ENCODE measurements at regions not wholly inside any gene's neighbourhood (a gene's known extent, or its start where the extent isn't known, plus 50 kb on each side); places are given as distances from the start of the nearest gene placed in this dataset.
"Not testable (repeated sequence)": the region's sequence is repeated elsewhere in the genome, so short reads cannot be mapped to it uniquely, and the experiment has no call there.

DNA sequence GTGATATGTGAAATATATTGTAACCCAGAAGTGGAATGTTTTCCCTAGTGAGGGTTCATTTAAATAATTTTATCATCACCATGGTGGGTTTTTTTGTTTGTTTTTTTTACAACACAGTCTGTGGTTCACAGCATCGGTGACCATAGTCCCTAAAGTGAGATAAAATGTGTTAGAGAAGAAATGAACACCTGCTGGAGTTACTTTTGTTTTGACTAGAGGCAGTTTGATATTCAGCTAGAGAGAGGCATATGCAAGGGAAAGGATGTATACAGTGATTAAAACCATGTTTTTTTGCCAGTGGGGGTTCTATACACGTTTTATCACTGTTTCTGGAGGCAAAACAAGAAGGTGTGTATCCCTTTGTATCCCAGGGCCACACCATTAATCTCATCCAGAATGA is 541.5 kb downstream of the PCDH7 start:
- ATAC-seq (ENCODE audit: poor library complexity) (no peak), DNase-seq (no peak)
- intact Hi-C loops (cut with DNase I), result no loop called here

DNA sequence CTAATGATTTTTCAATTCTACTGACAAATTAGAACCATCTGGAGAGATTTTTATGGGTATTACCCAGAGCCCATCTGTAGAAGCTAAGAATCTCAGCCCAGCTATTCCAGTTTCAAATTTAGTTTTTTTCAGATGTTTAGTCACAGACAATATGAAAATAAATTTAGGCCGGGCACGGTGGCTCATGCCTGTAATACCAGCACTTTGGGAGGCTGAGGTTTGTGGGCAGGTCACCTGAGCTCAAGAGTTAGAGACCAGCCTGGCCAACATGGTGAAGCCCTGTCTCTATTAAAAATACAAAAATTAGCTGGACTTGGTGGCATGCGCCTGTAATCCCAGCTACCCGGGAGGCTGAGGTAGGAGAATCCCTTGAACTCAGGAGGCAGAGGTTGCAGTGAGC is 545.9 kb downstream of the PCDH7 start:
- DNase-seq; ATAC-seq (ENCODE audit: poor library complexity); intact Hi-C loops (cut with DNase I): not testable (repeated sequence)

DNA sequence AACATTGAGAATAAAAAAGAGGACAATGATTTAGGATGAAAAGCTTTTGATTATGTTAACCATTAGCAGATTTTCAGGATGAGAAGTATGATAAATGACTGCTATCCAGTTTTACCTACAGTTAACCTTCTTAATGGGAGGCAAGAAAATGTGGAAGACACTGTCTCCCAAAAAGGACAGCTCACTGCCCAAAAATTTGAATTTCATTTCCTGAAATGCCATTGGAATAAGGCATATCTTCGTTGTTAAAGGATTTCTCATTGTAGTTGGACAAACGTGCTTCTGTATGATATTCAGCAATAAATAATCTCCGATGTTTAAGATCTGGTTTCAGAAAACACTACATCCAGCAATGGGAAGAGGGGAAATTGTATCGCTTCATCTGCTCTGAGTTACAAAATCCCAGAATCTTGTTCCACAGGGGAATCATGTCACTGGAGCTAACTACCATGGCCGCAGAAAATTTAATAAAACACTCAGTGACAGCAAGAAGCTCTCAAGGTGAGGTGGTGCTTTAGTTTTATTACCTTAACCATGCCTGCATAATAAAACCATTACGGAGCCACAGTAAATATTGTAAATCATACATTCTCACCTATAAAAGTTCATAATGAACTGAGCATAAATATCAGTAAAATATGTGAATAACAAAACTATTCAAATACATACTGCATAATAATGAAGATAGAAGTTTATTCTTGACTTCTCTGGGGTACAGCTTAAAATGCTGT is 552.3 kb downstream of the PCDH7 start:
- DNase-seq, result no peak
- intact Hi-C loops (cut with DNase I), result loop anchor here (2.0 kb wide), 1 partner anchor 14 kb away; no protein-coding TSS in a partner anchor
- ATAC-seq (ENCODE audit: poor library complexity), result no peak

DNA sequence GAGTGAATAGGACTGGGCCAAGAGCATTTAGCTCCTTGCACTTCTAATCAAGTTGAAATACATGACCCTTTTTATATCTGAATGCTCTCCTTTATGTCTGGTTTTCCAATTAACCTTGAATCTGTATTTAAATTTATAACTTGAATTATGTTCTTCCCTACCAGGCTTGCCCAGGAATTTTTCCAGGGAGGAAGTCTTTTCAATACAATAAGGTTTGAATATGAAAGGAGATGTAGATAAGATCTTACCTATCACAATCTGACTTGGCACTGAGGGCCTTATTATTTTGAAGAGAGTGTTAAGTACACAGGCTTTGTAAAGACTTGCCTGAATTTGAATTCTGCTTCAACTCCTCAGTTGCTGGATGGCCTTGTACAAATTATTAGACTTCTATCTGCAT is 555.7 kb downstream of the PCDH7 start:
- intact Hi-C loops (cut with DNase I), result no loop called here
- ATAC-seq (ENCODE audit: poor library complexity) (no peak), DNase-seq (no peak)

DNA sequence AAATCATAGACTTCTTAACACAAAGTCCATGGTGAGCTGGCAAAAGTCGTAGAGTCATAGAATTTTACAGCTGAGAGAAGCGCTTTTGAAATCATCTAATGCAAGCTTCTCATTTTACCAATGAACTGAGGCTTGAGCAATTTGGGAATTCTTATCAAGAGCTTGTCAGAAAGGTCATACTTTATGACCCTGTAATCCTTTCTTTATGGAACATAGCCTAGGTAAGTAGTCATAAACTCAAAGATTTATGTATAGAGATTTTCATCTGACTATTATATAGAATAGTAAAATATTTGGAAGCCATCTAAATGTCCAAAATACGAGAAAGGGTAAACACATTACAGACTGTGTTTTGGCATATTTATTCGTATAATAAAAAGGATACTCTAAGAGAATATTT is 563.5 kb downstream of the PCDH7 start:
- intact Hi-C loops (cut with DNase I), result no loop called here

DNA sequence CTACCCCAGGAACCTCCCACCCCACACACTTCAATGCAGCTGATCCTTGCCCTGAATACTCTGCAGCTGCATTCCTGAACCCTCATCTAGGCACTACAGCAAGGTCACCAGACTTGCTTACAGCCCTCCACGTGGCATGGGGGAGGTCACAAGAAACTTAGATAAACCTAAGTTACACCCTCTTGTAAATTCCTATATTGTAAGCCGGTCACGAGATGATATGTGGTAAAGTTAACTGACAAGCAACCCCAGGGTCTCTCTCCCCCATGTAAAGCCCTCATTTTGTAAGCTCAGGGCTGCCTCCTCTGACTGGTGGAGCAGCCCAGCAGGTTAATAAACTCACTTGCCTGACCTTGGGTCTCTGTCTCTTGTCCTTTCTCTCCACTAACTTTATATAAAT is 570.7 kb downstream of the PCDH7 start:
- intact Hi-C loops (cut with DNase I), result no loop called here
- ATAC-seq (ENCODE audit: poor library complexity) (no peak), DNase-seq (no peak)

More for the DNA sequence above, 563.5 kb downstream of the PCDH7 start:
- DNase-seq (no peak), ATAC-seq (ENCODE audit: poor library complexity) (no peak)

DNA sequence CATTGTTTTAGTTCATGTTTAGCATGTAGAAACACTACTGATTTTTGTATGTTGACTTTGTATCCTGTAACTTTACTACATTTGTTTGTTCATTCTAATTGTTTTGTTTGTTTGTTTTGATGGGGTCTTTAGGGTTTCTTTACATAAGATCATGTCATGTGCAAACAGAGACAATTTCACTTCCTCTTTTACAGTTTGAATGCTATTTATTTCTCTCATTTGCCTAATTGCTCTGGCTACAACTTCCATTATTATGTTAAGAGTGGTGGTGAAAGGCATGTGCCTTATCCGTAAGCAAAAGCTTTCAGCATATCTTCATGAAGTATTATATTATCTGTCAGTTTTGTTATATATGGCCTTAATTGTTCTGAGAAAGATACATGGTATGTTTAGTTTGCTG is 571.1 kb downstream of the PCDH7 start:
- ATAC-seq (ENCODE audit: poor library complexity) (no peak), DNase-seq (no peak)
- intact Hi-C loops (cut with DNase I), result no loop called here

DNA sequence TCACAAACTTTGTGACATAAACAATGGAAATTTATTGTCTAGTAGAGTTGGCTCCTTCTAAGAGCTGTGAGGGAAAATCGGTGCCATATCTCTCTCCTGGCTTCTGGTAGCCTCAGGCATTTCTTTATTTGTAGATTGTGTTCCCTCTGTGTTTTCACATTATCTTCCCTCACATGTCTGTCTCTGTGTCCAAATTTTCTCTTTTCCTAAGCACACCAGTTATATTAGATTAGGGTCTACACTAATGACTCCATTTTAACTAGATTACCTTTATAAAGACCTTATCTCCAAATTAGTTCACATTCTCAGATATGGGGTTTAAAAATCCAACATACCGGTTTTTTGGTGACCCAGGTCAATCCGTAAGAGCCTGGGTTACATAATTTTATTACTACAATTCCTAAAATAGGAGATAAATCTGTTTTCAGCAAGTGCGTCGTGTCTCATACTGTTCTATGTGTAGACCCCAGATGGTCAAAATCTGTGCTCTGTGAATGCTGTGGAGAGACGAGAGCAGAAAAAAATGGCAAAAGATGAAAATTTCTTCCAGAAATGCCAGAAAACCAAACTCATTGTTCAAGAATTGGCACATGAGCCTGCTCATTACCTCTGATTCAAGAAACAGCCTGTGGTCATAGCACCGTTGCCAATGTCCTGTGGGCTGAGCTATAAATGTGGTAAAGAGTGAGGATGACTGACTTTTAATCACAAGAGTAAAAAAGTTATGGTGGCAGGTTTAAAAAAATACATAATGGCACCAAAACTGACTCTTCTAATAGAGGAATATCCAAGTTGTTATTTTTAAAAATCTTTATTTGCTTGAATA is 574.7 kb downstream of the PCDH7 start:
- no peak for DNase-seq
- intact Hi-C loops (cut with DNase I), result no loop called here
- no peak for ATAC-seq (ENCODE audit: poor library complexity)

DNA sequence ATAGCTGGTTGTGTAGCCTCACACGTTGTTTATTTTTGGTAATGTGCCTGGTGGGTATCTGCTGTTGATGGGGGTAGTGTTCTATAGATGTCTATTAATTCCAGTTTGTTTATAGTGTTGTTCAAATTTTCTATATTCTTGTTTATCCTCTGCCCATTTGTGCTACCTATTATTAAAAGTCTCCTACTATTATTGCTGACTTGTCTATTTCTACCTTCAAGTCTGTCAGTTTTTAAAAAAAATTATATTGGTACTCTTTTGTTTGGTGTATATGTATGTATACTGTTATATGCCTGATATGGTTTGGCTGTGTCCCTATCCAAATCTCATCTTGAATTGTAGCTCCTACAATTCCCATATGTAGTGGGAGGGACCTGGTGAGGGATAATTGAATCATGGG is 578.6 kb downstream of the PCDH7 start:
- no peak for ATAC-seq (ENCODE audit: poor library complexity)
- intact Hi-C loops (cut with DNase I), result no loop called here
- no peak for DNase-seq

DNA sequence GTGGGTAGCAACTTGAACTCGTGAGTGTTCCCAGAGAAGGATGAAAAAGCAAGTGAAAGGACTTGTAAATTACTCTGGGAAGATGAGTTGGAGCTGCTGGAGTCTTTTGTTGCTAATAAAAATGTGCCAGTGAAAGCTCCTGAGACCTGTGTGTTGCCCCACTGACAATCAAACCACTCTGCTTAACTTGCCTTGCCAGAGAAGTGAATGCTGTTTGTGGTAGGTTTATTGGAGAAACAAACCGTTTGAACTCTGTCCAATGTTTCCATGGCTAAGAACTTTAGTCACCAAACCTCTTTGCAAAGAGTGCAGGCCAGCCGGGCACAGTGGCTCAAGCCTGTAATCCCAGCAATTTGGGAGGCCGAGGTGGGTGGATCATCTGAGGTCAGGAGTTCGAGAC is 586.9 kb downstream of the PCDH7 start:
- intact Hi-C loops (cut with DNase I), result no loop called here
- no peak for ATAC-seq (ENCODE audit: poor library complexity)
- no peak for DNase-seq

DNA sequence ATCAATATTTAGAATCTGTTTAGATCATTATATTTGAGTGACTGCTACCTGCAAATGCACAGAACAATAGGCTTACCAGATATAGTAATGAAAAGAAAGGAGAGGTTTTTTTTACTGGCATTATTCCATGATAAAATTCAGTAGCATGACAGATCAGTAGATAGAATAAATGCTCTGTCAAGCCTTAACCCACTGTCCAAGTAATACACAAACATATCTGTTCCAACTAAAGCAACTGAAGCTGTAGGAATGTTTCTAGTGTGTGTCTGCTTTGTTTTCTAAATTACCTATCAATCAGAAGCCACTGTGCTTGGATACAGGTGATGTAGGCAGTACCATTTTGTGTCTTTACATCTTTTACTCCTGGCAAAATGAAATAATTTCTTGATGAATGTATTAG is 604.6 kb downstream of the PCDH7 start:
- intact Hi-C loops (cut with DNase I), result no loop called here
- DNase-seq (no peak), ATAC-seq (ENCODE audit: poor library complexity) (no peak)

DNA sequence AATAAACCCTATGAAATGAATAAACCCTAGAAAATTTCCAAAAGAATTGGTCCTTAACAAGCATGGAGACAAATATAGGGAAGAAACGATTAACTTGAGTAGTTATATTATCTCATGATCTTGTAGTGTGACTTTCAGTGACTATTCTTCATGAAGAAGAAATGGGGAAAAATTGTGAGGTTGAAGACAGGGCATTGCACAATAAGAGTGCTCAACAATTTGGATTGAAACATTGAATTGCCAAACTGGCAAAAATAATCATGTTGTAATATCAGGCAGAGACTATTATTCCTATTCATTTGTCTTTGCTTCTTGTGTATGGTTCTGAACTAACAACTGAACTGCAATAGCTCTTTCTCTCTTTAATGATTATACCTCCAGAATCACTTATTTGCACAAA is 605.1 kb downstream of the PCDH7 start:
- intact Hi-C loops (cut with DNase I), result no loop called here
- ATAC-seq (ENCODE audit: poor library complexity), result no peak

DNA sequence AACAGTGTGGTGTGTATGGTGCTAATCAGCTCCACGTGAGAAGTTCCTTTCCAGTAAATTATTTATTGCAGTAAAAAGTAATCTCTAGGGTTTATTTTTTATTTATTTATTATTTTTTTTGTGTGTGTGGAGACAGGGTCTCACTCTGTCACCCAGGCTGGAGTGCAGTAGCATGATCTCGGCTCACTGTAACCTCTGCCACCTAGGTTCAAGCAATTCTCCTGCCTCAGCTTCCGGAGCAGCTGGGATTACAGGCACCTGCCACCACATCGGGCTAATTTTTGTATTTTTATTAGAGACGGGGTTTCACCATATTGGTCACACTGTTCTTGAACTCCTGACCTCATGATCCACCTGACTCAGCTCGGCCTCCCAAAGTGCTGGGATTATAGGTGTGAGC is 606.9 kb downstream of the PCDH7 start:
- DNase-seq (no peak), ATAC-seq (ENCODE audit: poor library complexity) (no peak)

More for the DNA sequence above, 605.1 kb downstream of the PCDH7 start:
- no peak for DNase-seq

DNA sequence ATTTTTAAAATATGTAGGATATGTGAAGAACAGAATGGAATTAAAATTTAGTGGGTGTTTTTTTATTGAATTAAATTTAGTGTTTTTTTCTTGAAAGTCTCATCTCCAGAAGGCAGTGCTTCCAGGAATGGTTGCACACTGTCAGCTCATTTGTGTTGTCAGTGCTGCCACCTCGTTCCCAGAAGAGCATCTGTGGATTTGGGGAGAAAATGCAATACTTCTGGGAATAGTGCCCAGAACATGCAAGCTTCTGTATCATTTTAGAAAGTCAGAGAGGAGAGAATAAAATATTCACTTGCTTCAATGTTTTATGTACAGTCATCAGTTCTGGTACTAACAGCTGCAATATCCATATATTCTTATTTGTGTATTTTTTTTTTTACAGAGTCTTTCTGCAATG is 608.8 kb downstream of the PCDH7 start:
- ATAC-seq (ENCODE audit: poor library complexity) (no peak), DNase-seq (no peak)
- intact Hi-C loops (cut with DNase I), result no loop called here

More for the DNA sequence above, 606.9 kb downstream of the PCDH7 start:
- intact Hi-C loops (cut with DNase I), result no loop called here

DNA sequence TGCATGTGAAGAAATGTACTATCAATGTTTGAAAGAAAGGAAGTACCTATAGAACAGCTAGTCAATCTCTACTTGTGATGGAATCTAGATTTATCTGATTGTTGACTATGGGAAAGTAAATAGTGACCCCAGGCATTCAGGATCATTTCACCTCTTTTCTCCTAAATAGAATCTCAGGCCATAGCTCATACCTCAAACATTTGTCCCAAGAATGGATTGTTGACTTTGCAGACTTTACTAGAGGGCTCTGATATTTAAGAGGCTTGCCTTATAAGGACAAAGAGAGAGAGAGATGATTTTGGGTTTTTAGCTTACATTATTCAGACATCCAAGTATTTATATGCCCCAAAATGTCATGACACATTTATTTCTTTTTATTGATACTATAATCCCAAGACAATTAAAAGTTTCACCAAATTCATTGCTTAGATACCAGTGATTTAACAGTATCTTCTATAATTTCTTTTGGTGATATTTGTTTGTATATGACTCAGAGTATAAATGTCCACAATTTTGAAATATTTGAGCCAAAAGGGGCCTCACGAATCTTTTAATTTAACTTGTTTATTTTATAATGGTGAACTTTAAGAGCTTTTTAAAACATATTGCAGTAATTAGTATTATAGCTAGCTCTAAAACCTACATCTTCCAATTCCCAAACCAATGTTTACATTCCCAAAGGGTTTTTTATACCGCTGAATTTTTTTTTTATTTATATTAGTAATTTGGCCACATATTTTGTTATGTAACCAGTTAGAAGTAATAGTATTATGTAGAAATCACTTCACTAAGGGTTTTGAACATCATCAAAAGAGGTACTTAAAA is 614.1 kb downstream of the PCDH7 start:
- DNase-seq (no peak), ATAC-seq (ENCODE audit: poor library complexity) (no peak)
- intact Hi-C loops (cut with DNase I), result no loop called here

DNA sequence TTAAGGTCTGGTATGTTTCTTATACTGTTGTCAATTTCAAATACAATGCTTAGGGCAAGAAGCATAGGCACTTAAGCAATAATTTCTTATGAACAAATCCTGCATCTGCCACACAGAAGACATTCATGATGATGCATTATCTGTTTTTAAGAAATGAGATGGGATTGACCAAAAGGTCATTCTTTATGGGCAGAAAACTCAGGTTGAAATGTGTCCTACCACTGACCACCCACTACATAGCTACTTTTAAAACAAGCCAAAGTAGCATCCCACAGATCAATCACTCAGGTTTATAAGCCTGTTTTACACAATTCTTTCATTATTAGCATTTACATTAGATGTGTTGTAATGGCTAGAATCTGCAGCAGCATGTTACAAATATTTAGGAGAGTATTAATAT is 617.8 kb downstream of the PCDH7 start:
- ATAC-seq (ENCODE audit: poor library complexity) (no peak), DNase-seq (no peak)
- intact Hi-C loops (cut with DNase I), result no loop called here

DNA sequence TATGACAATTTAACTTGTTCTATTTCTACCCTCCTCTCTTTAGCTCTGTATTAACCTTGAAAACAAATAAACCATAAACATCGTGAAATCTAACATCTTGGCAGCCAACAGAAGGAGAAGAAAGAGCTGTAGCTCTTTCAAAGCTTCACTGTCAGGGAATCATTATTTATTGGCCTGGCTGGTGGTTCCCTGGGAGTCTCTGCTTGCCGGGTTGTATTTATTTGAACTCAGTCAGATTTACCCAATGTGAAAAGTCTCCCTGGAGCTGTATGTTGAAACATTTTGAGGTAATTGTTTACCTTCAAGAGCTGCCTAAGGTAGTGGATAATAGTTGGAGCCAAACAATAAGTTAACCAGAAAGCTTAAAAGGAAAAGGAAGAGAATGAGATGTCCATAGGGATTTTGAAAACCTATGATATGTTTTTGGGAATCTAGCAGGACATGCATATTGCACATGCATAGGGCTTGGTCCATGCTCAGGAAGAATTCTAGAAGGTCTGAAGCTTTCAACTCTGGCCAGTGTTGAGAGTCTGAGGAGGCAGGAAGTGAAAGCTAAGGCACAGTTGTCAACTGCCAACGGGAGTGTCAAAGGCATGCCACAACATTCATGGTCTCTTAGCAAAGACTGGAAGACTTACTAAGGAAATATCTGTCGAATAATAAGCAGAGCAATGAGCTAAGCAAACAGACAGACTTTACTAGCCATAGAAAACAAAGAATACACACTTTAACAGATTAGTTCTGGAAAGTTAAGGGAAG is 621.6 kb downstream of the PCDH7 start:
- intact Hi-C loops (cut with DNase I), result no loop called here
- no peak for DNase-seq
- ATAC-seq (ENCODE audit: poor library complexity), result no peak

DNA sequence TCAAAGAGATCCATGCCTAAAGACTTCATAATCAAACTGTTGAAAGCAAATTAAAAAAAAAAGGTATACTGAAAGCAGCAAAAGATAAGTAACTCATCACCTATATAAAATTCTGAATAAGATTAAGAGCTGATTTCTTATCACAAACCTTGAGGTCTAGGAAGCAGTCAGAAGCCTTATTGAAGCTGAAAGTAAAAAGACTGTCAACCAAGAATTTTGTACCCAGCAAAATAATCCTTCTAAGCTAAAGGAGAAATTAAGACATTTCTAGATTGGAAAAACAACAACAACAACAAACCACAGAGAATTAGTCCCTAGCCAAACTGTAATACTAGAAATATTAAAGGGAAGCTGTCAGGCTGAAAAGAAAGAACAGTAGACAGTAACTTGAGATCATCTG is 622.9 kb downstream of the PCDH7 start:
- intact Hi-C loops (cut with DNase I), result no loop called here
- no peak for DNase-seq
- ATAC-seq (ENCODE audit: poor library complexity), result no peak

DNA sequence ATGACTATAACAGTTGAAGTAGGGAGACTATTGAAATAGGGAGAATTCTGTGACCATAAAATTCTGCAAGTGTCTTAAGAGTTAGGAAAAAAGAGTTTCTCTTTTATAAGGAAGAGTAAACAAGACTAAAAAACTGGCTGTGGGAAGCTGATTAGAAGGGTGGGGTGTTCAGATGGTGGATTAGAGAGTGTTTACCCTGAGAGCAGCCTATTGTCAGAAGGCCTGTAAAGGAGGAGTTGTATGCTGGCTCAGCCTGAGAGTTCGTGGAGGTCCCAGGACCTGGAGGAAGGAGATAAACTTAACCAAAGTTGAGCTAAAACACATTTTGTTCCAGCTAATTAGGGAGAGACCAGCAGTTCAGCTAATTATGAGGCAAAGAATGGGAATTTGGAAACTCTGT is 629.7 kb downstream of the PCDH7 start:
- no peak for ATAC-seq (ENCODE audit: poor library complexity)

More for the DNA sequence above, 629.7 kb downstream of the PCDH7 start:
- intact Hi-C loops (cut with DNase I), result no loop called here
- no peak for DNase-seq
